Stomach (tissue), 8 donors: ENCODE measurements at regions not wholly inside any gene's neighbourhood (a gene's known extent, or its start where the extent isn't known, plus 50 kb on each side); places are given as distances from the start of the nearest gene placed in this dataset.

Source experiments
- DNase-seq, 2 donors: peaks; one replicate each; pipeline versions ENCODE4 v3.0.0 to v3.0.0-alpha.2; 2013 to 2019
- H3K27ac ChIP-seq, 5 donors: fragments of 200-600 bp in 4 of 5; sonication (generic) in 4 of 5; one replicate each; pipeline ENCODE4 v1.5.1; 2013 to 2019; ENCODE audit warnings: mild to moderate bottlenecking in 1 of 5, moderate library complexity in 1 of 5
- H3K27me3 ChIP-seq, 3 donors: fragments of 200-600 bp; sonication (generic); one replicate each; pipeline ENCODE4 v1.5.1; 2017 to 2019; ENCODE audit warnings: mixed run types in 1 of 3
- H3K36me3 ChIP-seq, 4 donors: fragments of 200-600 bp; sonication (generic); 1 replicate in 3 of 4; 2 replicates in 1 of 4; pipeline ENCODE4 v1.5.1; 2016 to 2019
- H3K4me1 ChIP-seq, 4 donors: fragments of 200-600 bp; sonication (generic); one replicate each; pipeline ENCODE4 v1.5.1; 2016 to 2019
- H3K4me3 ChIP-seq, 4 donors: fragments of 200-600 bp; sonication (generic) in 3 of 4; one replicate each; pipeline ENCODE4 v1.5.1; 2016 to 2019; ENCODE audit warnings: mild to moderate bottlenecking in 1 of 4
- H3K9me3 ChIP-seq, 4 donors: fragments of 200-600 bp; sonication (generic); one replicate each; pipeline ENCODE4 v1.5.1; 2016 to 2019
- CTCF ChIP-seq, 7 experiments: fragments of 450-650 bp in 4 of 7; fragments of 200-600 bp in 3 of 7; sonication (generic) in 3 of 7; IDR thresholded peaks; one replicate each; pipeline ENCODE4 v1.5.1; 2016 to 2019; ENCODE audit warnings: antibody characterized with exemption in 7 of 7, control low read depth in 2 of 7, mild to moderate bottlenecking in 1 of 7
- EP300 ChIP-seq: sonication (generic); formaldehyde crosslinking; IDR thresholded peaks from one replicate; pipeline ENCODE4 v1.6.1; 2017; ENCODE audit warnings: antibody characterized with exemption
- POLR2A ChIP-seq, 4 donors: fragments of 450-650 bp; IDR thresholded peaks; one replicate each; pipeline ENCODE4 v1.6.1; 2016; ENCODE audit warnings: antibody characterized with exemption in 4 of 4, control low read depth in 2 of 4, mild to moderate bottlenecking in 1 of 4, moderate library complexity in 1 of 4
- POLR2AphosphoS5 ChIP-seq, 3 donors: sonication (generic); formaldehyde crosslinking; IDR thresholded peaks; one replicate each; pipeline ENCODE4 v1.6.1; 2016; ENCODE audit warnings: antibody characterized with exemption in 3 of 3
- WGBS, 5 donors: extraction: QIAGEN DNeasy Blood & Tissue Kit in 3 of 5; methylation state at CpG; one replicate each; pipeline versions ENCODE4 v1.1.5 to v1.1.7; 2013 to 2018; 5-methylcytosine and 5-hydroxymethylcytosine counted together
- intact Hi-C: fragments of 100-400 bp; cut with DNase I; formaldehyde crosslinking; loops from one replicate; pipeline ENCODE4 v1.15.1; 2023; ENCODE audit warnings: low total_unique reads
- donor health status: healthy with polysubstance abuse.
- donor health status: Bipolar disorder and iron deficiency.
- donor health status: healthy.

GRCh38 chr6:170043881-170044790, 246.7 kb downstream of the DLL1 start:
- Histone ChIP-seq H3K36me3 (no peaks in the 10 kb centered on the region), H3K9me3 (no peaks in the 10 kb centered on the region), H3K27ac (no peak overlapping the region), H3K27me3 (no peaks in the 10 kb centered on the region), H3K4me1 (peaks cover 4 to 25% (median 11%) of the 10 kb centered on the region in 4 donors), H3K4me3 (no peak overlapping the region)
- intact Hi-C loops, result no loop called here
- no peak for DNase-seq
- WGBS, 5 donors, result 67 to 80% (median 71%) methylated on average over 7 to 11 of the region's 11 CpGs
- TF ChIP-seq EP300 (no peak), POLR2AphosphoS5 (IDR thresholded peaks at IDR 0.05) (no peak), CTCF (IDR thresholded peaks at IDR 0.05) (no peak), POLR2A (IDR thresholded peaks at IDR 0.05) (no peak)

GRCh38 chr6:170043150-170043819, 247.6 kb downstream of the DLL1 start:
- H3K9me3 ChIP-seq, result no peaks in the 10 kb centered on the region

GRCh38 chr6:170042596-170043118, 248.2 kb downstream of the DLL1 start:
- H3K4me1 ChIP-seq, result peaks cover 4 to 16% (median 5%) of the 10 kb centered on the region in 4 donors
- no peak overlapping the region for H3K4me3 ChIP-seq
- DNase-seq, result no peak
- H3K27ac ChIP-seq, result no peak overlapping the region
- TF ChIP-seq CTCF (IDR thresholded peaks at IDR 0.05) (no peak), EP300 (no peak), POLR2AphosphoS5 (IDR thresholded peaks at IDR 0.05) (no peak), POLR2A (IDR thresholded peaks at IDR 0.05) (no peak)
- no peaks in the 10 kb centered on the region for H3K36me3 ChIP-seq
- 91 to 95% (median 92%) methylated on average over 13 of the region's 13 CpGs for WGBS, 5 donors
- intact Hi-C loops, result no loop called here
- H3K9me3 ChIP-seq, result no peaks in the 10 kb centered on the region
- no peaks in the 10 kb centered on the region for H3K27me3 ChIP-seq

More at GRCh38 chr6:170043150-170043819, 247.6 kb downstream of the DLL1 start:
- Histone ChIP-seq H3K36me3 (no peaks in the 10 kb centered on the region), H3K27me3 (no peaks in the 10 kb centered on the region), H3K27ac (no peak overlapping the region), H3K4me3 (no peak overlapping the region), H3K4me1 (peaks cover 4 to 17% (median 8%) of the 10 kb centered on the region in 4 donors)
- intact Hi-C loops, result no loop called here
- DNase-seq, result no peak
- WGBS, 5 donors, result 77 to 89% (median 83%) methylated on average over 21 of the region's 21 CpGs
- TF ChIP-seq POLR2AphosphoS5 (IDR thresholded peaks at IDR 0.05) (no peak), EP300 (no peak), POLR2A (IDR thresholded peaks at IDR 0.05) (no peak), CTCF (IDR thresholded peaks at IDR 0.05) (no peak)

GRCh38 chr6:170042123-170042522, 248.8 kb downstream of the DLL1 start:
- intact Hi-C loops, result no loop called here
- Histone ChIP-seq H3K27ac (no peak overlapping the region), H3K4me3 (no peak overlapping the region), H3K9me3 (no peaks in the 10 kb centered on the region), H3K36me3 (no peaks in the 10 kb centered on the region), H3K27me3 (no peaks in the 10 kb centered on the region), H3K4me1 (peaks cover 3 to 15% (median 5%) of the 10 kb centered on the region in 4 donors)
- WGBS, 5 donors, result 61 to 78% (median 73%) methylated on average over 4 of the region's 4 CpGs
- no peak for TF ChIP-seq EP300
- TF ChIP-seq POLR2A (IDR thresholded peaks at IDR 0.05), result no peak
- TF ChIP-seq POLR2AphosphoS5 (IDR thresholded peaks at IDR 0.05), result no peak
- no peak for TF ChIP-seq CTCF (IDR thresholded peaks at IDR 0.05)
- DNase-seq, result no peak
